Ishikawa (cell line): ENCODE measurements at regions not wholly inside any gene's neighbourhood (a gene's known extent, or its start where the extent isn't known, plus 50 kb on each side); places are given as distances from the start of the nearest gene placed in this dataset.

ENCODE experiments used
- CEBPB ChIP-seq: IDR thresholded peaks from 2 replicates; pipeline ENCODE4 v1.6.1; 2012
- CREB1 ChIP-seq: IDR thresholded peaks from 2 replicates; pipeline ENCODE4 v1.6.1; 2012; ENCODE audit warnings: low read depth
- EGR1 ChIP-seq: IDR thresholded peaks from 2 replicates; pipeline ENCODE4 v1.6.1; 2012
- EP300 ChIP-seq: IDR thresholded peaks from 2 replicates; pipeline ENCODE4 v1.6.1; 2012; ENCODE audit warnings: borderline replicate concordance
- FOXM1 ChIP-seq: IDR thresholded peaks from 2 replicates; pipeline ENCODE4 v1.6.1; 2012; ENCODE audit warnings: low read depth, borderline replicate concordance
- NFIC ChIP-seq: IDR thresholded peaks from 2 replicates; pipeline ENCODE4 v1.6.1; 2012
- RAD21 ChIP-seq: IDR thresholded peaks from 2 replicates; pipeline ENCODE4 v1.6.1; 2012; ENCODE audit warnings: low read depth
- TAF1 ChIP-seq: IDR thresholded peaks from 2 replicates; pipeline ENCODE4 v1.6.1; 2012; ENCODE audit warnings: low read depth, mild to moderate bottlenecking
- TCF12 ChIP-seq: IDR thresholded peaks from 2 replicates; pipeline ENCODE4 v1.6.1; 2012; ENCODE audit warnings: low read depth
- TEAD4 ChIP-seq: IDR thresholded peaks from 2 replicates; pipeline ENCODE4 v1.6.1; 2012
- YY1 ChIP-seq: IDR thresholded peaks from 2 replicates; pipeline ENCODE4 v1.6.1; 2012; ENCODE audit warnings: low read depth
- ZBTB7A ChIP-seq: IDR thresholded peaks from 2 replicates; pipeline ENCODE4 v1.6.1; 2012; ENCODE audit warnings: low read depth
- TF ChIP-seq, protein P1 (sequence below): IDR thresholded peaks from 2 replicates; pipeline ENCODE4 v1.6.1; 2012
- TF ChIP-seq, protein P2 (sequence below): IDR thresholded peaks from 2 replicates; pipeline ENCODE4 v1.6.1; 2012
- TF ChIP-seq, protein P3 (sequence below): IDR thresholded peaks from 2 replicates; pipeline ENCODE4 v1.6.1; 2012; ENCODE audit warnings: low read depth, mild to moderate bottlenecking

DNA sequence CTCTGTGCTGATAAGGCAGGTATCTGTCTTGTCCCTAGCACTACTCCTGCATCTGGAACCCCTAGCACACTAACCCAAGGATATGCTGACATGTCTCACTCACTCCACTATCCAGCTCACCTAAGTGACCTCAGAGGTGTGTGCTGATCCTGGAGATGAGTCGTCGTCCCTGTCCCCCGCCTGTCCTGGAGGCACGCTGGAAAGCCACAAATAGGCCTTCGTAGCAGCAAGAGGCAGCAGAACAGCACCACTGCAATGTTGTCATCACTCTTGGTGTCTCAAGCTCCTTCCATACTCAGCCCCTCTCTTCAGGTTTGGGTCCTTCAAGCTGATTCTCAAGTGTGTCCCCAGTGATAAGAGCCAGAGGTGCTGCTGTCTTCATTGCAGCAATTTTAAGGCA, 73.0 kb upstream of the ITGA6 start:
- no peak for TF ChIP-seq EGR1
- TF ChIP-seq TEAD4 = no peak
- TF ChIP-seq, protein P1, sequence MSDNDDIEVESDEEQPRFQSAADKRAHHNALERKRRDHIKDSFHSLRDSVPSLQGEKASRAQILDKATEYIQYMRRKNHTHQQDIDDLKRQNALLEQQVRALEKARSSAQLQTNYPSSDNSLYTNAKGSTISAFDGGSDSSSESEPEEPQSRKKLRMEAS = no peak
- TF ChIP-seq CREB1 = no peak
- no peak for TF ChIP-seq RAD21
- TF ChIP-seq TCF12 = no peak
- no peak for TF ChIP-seq FOXM1
- TF ChIP-seq, protein P2, sequence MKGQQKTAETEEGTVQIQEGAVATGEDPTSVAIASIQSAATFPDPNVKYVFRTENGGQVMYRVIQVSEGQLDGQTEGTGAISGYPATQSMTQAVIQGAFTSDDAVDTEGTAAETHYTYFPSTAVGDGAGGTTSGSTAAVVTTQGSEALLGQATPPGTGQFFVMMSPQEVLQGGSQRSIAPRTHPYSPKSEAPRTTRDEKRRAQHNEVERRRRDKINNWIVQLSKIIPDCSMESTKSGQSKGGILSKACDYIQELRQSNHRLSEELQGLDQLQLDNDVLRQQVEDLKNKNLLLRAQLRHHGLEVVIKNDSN = no peak
- TF ChIP-seq, protein P3, sequence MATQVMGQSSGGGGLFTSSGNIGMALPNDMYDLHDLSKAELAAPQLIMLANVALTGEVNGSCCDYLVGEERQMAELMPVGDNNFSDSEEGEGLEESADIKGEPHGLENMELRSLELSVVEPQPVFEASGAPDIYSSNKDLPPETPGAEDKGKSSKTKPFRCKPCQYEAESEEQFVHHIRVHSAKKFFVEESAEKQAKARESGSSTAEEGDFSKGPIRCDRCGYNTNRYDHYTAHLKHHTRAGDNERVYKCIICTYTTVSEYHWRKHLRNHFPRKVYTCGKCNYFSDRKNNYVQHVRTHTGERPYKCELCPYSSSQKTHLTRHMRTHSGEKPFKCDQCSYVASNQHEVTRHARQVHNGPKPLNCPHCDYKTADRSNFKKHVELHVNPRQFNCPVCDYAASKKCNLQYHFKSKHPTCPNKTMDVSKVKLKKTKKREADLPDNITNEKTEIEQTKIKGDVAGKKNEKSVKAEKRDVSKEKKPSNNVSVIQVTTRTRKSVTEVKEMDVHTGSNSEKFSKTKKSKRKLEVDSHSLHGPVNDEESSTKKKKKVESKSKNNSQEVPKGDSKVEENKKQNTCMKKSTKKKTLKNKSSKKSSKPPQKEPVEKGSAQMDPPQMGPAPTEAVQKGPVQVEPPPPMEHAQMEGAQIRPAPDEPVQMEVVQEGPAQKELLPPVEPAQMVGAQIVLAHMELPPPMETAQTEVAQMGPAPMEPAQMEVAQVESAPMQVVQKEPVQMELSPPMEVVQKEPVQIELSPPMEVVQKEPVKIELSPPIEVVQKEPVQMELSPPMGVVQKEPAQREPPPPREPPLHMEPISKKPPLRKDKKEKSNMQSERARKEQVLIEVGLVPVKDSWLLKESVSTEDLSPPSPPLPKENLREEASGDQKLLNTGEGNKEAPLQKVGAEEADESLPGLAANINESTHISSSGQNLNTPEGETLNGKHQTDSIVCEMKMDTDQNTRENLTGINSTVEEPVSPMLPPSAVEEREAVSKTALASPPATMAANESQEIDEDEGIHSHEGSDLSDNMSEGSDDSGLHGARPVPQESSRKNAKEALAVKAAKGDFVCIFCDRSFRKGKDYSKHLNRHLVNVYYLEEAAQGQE = no peak
- TF ChIP-seq YY1 = no peak
- TF ChIP-seq EP300 = no peak
- no peak for TF ChIP-seq ZBTB7A
- no peak for TF ChIP-seq CEBPB

DNA sequence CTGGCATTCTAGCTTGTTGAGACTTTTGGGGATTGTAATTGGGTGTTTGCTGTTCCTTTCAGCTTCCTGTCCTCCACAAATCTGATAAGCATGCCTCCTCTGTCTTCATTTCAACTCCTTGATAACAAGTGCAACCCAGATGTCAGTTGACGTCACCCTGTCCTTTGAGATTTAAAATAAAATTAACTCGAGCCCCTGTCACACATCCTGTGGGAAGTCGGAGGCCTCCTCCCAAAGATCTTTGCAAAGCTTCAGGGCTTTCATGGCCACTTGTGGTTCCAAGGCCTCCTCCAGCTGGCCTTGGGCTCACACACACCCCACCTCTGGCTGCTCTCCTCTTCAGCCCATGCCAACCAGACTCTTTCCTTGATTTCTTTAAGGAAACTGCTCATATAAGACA, 69.9 kb upstream of the ITGA6 start:
- TF ChIP-seq, protein P2 = no peak
- TF ChIP-seq EP300 = no peak
- TF ChIP-seq CEBPB = no peak
- TF ChIP-seq, protein P3 = no peak
- no peak for TF ChIP-seq EGR1

DNA sequence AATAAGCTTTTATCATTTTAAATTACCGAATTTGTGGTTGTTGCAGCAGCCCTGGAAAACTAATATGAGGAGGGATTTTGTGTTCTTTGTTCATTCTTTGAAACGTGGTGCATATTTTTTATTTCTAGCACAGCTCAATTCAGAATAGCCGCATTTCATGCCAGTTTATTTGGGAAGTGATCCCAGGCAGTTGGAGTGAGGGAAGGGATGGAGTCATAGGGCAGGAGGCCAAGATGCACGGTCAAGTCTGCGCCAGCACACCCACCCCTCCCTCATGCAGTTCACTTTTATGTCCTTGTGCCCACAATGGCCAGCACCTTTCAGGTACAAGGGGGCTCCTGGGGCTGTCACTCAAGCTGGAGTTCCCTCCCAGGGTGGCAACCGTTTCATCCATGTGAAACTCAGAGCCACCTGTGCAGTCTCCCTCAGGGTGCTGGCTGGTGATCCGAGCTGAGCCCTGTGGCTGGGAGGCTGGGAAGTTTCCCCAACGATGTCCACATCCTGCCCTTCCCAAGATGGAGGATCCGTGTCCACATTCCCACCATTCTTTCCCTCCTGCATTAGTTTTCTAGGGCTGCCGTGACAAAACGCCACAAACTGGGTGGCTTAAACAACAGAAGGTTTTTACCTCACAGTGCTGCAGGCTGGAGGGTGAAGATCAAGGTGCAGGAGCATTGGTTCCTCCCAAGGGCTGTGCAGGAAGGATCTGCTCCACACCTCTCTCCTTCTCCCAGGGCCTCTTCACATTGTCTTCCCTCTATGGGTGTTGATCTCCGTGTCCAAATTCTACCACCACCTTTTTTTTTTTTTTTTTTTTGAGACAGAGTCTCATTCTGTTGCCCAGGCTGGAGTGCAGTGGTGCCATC, 68.5 kb upstream of the ITGA6 start:
- TF ChIP-seq, protein P3 = no peak
- no peak for TF ChIP-seq TCF12
- TF ChIP-seq ZBTB7A = no peak
- no peak for TF ChIP-seq RAD21
- TF ChIP-seq, protein P1 = no peak
- TF ChIP-seq, protein P2 = no peak
- TF ChIP-seq CEBPB = no peak

DNA sequence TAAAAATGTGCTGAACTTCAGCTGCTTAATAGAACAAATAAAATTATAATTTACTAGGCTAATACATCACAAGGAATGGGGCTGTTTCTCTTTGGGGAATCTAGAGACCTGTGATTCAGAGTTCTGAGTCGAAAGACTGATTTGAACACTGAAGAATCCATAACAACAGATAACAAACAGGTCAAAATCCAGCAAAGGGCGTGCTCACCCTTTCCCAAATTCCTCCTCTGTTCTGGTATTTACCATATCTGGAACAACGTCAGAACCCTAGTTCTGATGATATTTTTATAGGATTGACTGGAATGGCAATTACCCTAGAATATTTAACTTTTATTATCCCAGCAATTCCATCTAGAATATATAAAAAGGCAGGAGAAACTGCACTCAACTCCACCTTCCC, 66.0 kb upstream of the ITGA6 start:
- TF ChIP-seq NFIC (no peak), RAD21 (no peak), EGR1 (no peak), EP300 (no peak), CEBPB (no peak), TEAD4 (no peak), FOXM1 (no peak), YY1 (no peak), CREB1 (no peak), TAF1 (no peak), TCF12 (no peak), ZBTB7A (no peak)
- TF ChIP-seq, protein P1 = no peak
- TF ChIP-seq, protein P2 = no peak
- TF ChIP-seq, protein P3 = no peak
